ENCODE measurements at regions not wholly inside any gene's neighbourhood (a gene's known extent, or its start where the extent isn't known, plus 50 kb on each side); places are given as distances from the start of the nearest gene placed in this dataset.

GRCh38 chr13:84567848-84568247, 685.6 kb upstream of the SLITRK1 start:
- no peak for DNase-seq (ENCODE audit: low spot score)

GRCh38 chr13:84566780-84567179, 684.5 kb upstream of the SLITRK1 start:
- DNase-seq (ENCODE audit: low spot score) = no peak

- no peak for DNase-seq (ENCODE audit: low spot score)
Measured at GRCh38 chr13:84563611-84564010, 681.3 kb upstream of the SLITRK1 start.

- no peak for DNase-seq (ENCODE audit: low spot score)
Measured at GRCh38 chr13:84553227-84553626, 671.0 kb upstream of the SLITRK1 start.

- DNase-seq (ENCODE audit: low spot score) = no peak
Measured at GRCh38 chr13:84543962-84544361, 661.7 kb upstream of the SLITRK1 start.

GRCh38 chr13:84542348-84542747, 660.1 kb upstream of the SLITRK1 start:
- no peak for DNase-seq (ENCODE audit: low spot score)

- DNase-seq (ENCODE audit: low spot score) = no peak
Measured at GRCh38 chr13:84536906-84537305, 654.6 kb upstream of the SLITRK1 start.

GRCh38 chr13:84528408-84529070, 646.3 kb upstream of the SLITRK1 start:
- DNase-seq (ENCODE audit: low spot score) = no peak

GRCh38 chr13:84525865-84526264, 643.6 kb upstream of the SLITRK1 start:
- no peak for DNase-seq (ENCODE audit: low spot score)

- DNase-seq (ENCODE audit: low spot score) = no peak
Measured at GRCh38 chr13:84524586-84524985, 642.3 kb upstream of the SLITRK1 start.

GRCh38 chr13:84500016-84500415, 617.7 kb upstream of the SLITRK1 start:
- no peak for DNase-seq (ENCODE audit: low spot score)

GRCh38 chr13:84497613-84498012, 615.3 kb upstream of the SLITRK1 start:
- DNase-seq (ENCODE audit: low spot score) = no peak

- DNase-seq (ENCODE audit: low spot score) = no peak
Measured at GRCh38 chr13:84491952-84492351, 609.7 kb upstream of the SLITRK1 start.

GRCh38 chr13:84487752-84488151, 605.5 kb upstream of the SLITRK1 start:
- DNase-seq (ENCODE audit: low spot score) = no peak

GRCh38 chr13:84481958-84482357, 599.7 kb upstream of the SLITRK1 start:
- no peak for DNase-seq (ENCODE audit: low spot score)

- no peak for DNase-seq (ENCODE audit: low spot score)
Measured at GRCh38 chr13:84479656-84480055, 597.4 kb upstream of the SLITRK1 start.

GRCh38 chr13:84470528-84470927, 588.3 kb upstream of the SLITRK1 start:
- no peak for DNase-seq (ENCODE audit: low spot score)

GRCh38 chr13:84466461-84466860, 584.2 kb upstream of the SLITRK1 start:
- no peak for DNase-seq (ENCODE audit: low spot score)

- DNase-seq (ENCODE audit: low spot score) = no peak
Measured at GRCh38 chr13:84460989-84461388, 578.7 kb upstream of the SLITRK1 start.

- no peak for DNase-seq (ENCODE audit: low spot score)
Measured at GRCh38 chr13:84455143-84455905, 573.0 kb upstream of the SLITRK1 start.

GRCh38 chr13:84447640-84447978, 565.3 kb upstream of the SLITRK1 start:
- no peak for DNase-seq (ENCODE audit: low spot score)

- DNase-seq (ENCODE audit: low spot score) = no peak
Measured at GRCh38 chr13:84446972-84447639, 564.8 kb upstream of the SLITRK1 start.

GRCh38 chr13:84445776-84446175, 563.5 kb upstream of the SLITRK1 start:
- no peak for DNase-seq (ENCODE audit: low spot score)

All from HuH-7.5 (cell line).